Hepatocyte (in vitro differentiated cells): ENCODE measurements at regions not wholly inside any gene's neighbourhood (a gene's known extent, or its start where the extent isn't known, plus 50 kb on each side); places are given as distances from the start of the nearest gene placed in this dataset.

Experiments used
- DNase-seq: peaks from one replicate; pipeline ENCODE4 v3.0.0-alpha.2; 2016; ENCODE audit warnings: low spot score
- H2AFZ ChIP-seq: fragments of 200-600 bp; sonication (generic); 2 replicates; pipeline ENCODE4 v1.6.0; 2016; ENCODE audit warnings: antibody characterized with exemption, mild to moderate bottlenecking
- H3K27ac ChIP-seq: fragments of 200-600 bp; sonication (generic); 2 replicates; pipeline ENCODE4 v1.5.1; 2016; ENCODE audit warnings: mild to moderate bottlenecking
- H3K27me3 ChIP-seq: fragments of 200-600 bp; sonication (generic); 2 replicates; pipeline ENCODE4 v1.6.1; 2016
- H3K36me3 ChIP-seq: fragments of 200-600 bp; sonication (generic); replicated peaks from 2 replicates; pipeline ENCODE4 v1.5.1; 2016; ENCODE audit warnings: low read depth; ENCODE audit not compliant: insufficient read depth
- H3K4me1 ChIP-seq: fragments of 200-600 bp; sonication (generic); 2 replicates; pipeline ENCODE4 v1.5.1; 2016; ENCODE audit warnings: mild to moderate bottlenecking, moderate library complexity; ENCODE audit not compliant: insufficient read depth
- H3K4me2 ChIP-seq: fragments of 200-600 bp; sonication (generic); 2 replicates; pipeline ENCODE4 v1.6.0; 2016
- H3K4me3 ChIP-seq: fragments of 200-600 bp; sonication (generic); 2 replicates; pipeline ENCODE4 v1.5.1; 2016; ENCODE audit warnings: mild to moderate bottlenecking
- H3K79me2 ChIP-seq: fragments of 200-600 bp; sonication (generic); 2 replicates; pipeline ENCODE4 v1.6.0; 2017; ENCODE audit warnings: mild to moderate bottlenecking
- H3K9me2 ChIP-seq: fragments of 200-600 bp; sonication (generic); replicated peaks from 2 replicates; pipeline ENCODE4 v1.6.0; 2017; ENCODE audit warnings: mild to moderate bottlenecking; ENCODE audit not compliant: insufficient read depth
- H3K9me3 ChIP-seq: fragments of 200-600 bp; sonication (generic); 2 replicates; pipeline ENCODE4 v1.5.1; 2016; ENCODE audit warnings: low read depth, mild to moderate bottlenecking
- H4K20me1 ChIP-seq: fragments of 200-600 bp; sonication (generic); 2 replicates; pipeline ENCODE4 v1.6.0; 2016; ENCODE audit warnings: mild to moderate bottlenecking; ENCODE audit not compliant: insufficient read depth, poor library complexity, severe bottlenecking
- CTCF ChIP-seq: fragments of 200-600 bp; sonication (generic); IDR thresholded peaks from 2 replicates; pipeline ENCODE4 v1.5.1; 2016; ENCODE audit warnings: antibody characterized with exemption, mild to moderate bottlenecking; ENCODE audit not compliant: poor library complexity
- EZH2 ChIP-seq: fragments of 200-600 bp; sonication (generic); IDR thresholded peaks from 2 replicates; pipeline ENCODE4 v1.6.1; 2016; ENCODE audit warnings: antibody characterized with exemption, mild to moderate bottlenecking, borderline replicate concordance
- EZH2phosphoT487 ChIP-seq: fragments of 200-600 bp; sonication (generic); IDR thresholded peaks from one replicate; pipeline ENCODE4 v1.6.1; 2018; ENCODE audit warnings: antibody characterized with exemption, mild to moderate bottlenecking, low read depth, moderate library complexity; ENCODE audit not compliant: unreplicated experiment, severe bottlenecking
- WGBS: methylation state at CpG from one replicate; pipeline ENCODE4 v1.1.6; 2016; ENCODE audit warnings: low lambda C conversion rate; ENCODE audit errors: missing lambda C conversion rate; 5-methylcytosine and 5-hydroxymethylcytosine counted together

- Histone ChIP-seq H3K27me3 (no peaks in the 10 kb centered on the region), H3K36me3 (no peaks in the 10 kb centered on the region), H3K4me2 (no peak overlapping the region), H4K20me1 (no peaks in the 10 kb centered on the region), H3K9me2 (no peaks in the 10 kb centered on the region), H2AFZ (no peak overlapping the region), H3K79me2 (no peaks in the 10 kb centered on the region), H3K9me3 (no peaks in the 10 kb centered on the region), H3K4me3 (no peak overlapping the region), H3K27ac (no peak overlapping the region), H3K4me1 (no peaks in the 10 kb centered on the region)
- no peak for DNase-seq
- WGBS = 43% methylated on average over 3 of the region's 3 CpGs
- TF ChIP-seq EZH2phosphoT487 (no peak), EZH2 (no peak), CTCF (no peak)
These were observed 913.9 kb upstream of the NR2F2 start for GRCh38 chr15:95416576-95416975.

GRCh38 chr15:95417761-95418160, 912.7 kb upstream of the NR2F2 start:
- H3K27ac ChIP-seq = no peak overlapping the region
- H4K20me1 ChIP-seq = no peaks in the 10 kb centered on the region
- no peaks in the 10 kb centered on the region for H3K79me2 ChIP-seq
- TF ChIP-seq CTCF (no peak), EZH2phosphoT487 (no peak), EZH2 (no peak)
- H3K36me3 ChIP-seq = no peaks in the 10 kb centered on the region
- no peaks in the 10 kb centered on the region for H3K9me2 ChIP-seq
- H3K4me1 ChIP-seq = no peaks in the 10 kb centered on the region
- no peak overlapping the region for H3K4me3 ChIP-seq
- H2AFZ ChIP-seq = no peak overlapping the region
- H3K4me2 ChIP-seq = no peak overlapping the region
- no peaks in the 10 kb centered on the region for H3K9me3 ChIP-seq
- 67% methylated on average over 3 of the region's 3 CpGs for WGBS
- H3K27me3 ChIP-seq = no peaks in the 10 kb centered on the region
- no peak for DNase-seq

- 76% methylated on average over 3 of the region's 3 CpGs for WGBS
- Histone ChIP-seq H3K4me3 (no peak overlapping the region), H4K20me1 (no peaks in the 10 kb centered on the region), H3K27me3 (no peaks in the 10 kb centered on the region), H3K9me3 (peaks cover under 1% of the 10 kb centered on the region), H3K4me1 (no peaks in the 10 kb centered on the region), H3K27ac (no peak overlapping the region), H2AFZ (no peak overlapping the region), H3K9me2 (no peaks in the 10 kb centered on the region), H3K36me3 (no peaks in the 10 kb centered on the region), H3K4me2 (no peak overlapping the region), H3K79me2 (no peaks in the 10 kb centered on the region)
- no peak for DNase-seq
- no peak for TF ChIP-seq CTCF
- no peak for TF ChIP-seq EZH2phosphoT487
- no peak for TF ChIP-seq EZH2
These were observed 908.2 kb upstream of the NR2F2 start for GRCh38 chr15:95422255-95422654.

DNA sequence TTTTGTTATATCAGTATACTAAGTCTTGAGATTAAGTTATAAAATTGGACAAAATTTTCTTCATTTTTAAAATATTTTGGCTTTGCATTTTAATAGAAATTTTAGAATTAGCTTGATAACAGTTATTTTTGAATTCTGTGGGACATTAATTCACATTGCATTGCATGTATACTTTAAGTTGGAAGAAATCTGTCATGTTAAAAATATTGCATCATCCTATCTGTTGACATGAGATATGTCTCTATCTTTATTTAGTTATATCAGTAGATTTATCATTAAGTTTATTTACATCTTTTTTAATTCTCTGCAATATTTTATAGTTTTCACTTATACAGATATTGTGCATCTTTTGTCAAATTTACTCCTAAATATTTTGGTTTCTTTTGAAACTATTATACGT, 904.6 kb upstream of the NR2F2 start:
- TF ChIP-seq CTCF (no peak), EZH2 (no peak), EZH2phosphoT487 (no peak)
- WGBS = 94% methylated on average over 1 of the region's 1 CpG

More for the DNA sequence above, 904.6 kb upstream of the NR2F2 start:
- Histone ChIP-seq H3K27me3 (no peaks in the 10 kb centered on the region), H3K79me2 (no peaks in the 10 kb centered on the region), H3K4me2 (no peak overlapping the region), H3K4me3 (no peak overlapping the region), H2AFZ (no peak overlapping the region), H3K4me1 (no peaks in the 10 kb centered on the region), H4K20me1 (no peaks in the 10 kb centered on the region), H3K27ac (no peak overlapping the region), H3K9me3 (peaks cover 4% of the 10 kb centered on the region), H3K9me2 (no peaks in the 10 kb centered on the region), H3K36me3 (no peaks in the 10 kb centered on the region)
- DNase-seq = no peak
